PFSK-1 (cell line): ENCODE measurements at regions not wholly inside any gene's neighbourhood (a gene's known extent, or its start where the extent isn't known, plus 50 kb on each side); places are given as distances from the start of the nearest gene placed in this dataset.

Source experiments
- POLR2AphosphoS5 ChIP-seq: IDR thresholded peaks from 2 replicates; pipeline ENCODE4 v1.6.1; 2012; ENCODE audit warnings: low read depth, mild to moderate bottlenecking, control low read depth, low read length, moderate library complexity
- REST ChIP-seq, 2 experiments: IDR thresholded peaks; 2 replicates each; pipeline versions ENCODE4 v1.6.1 to v1.8.0; 2011 to 2012; ENCODE audit warnings: low read depth in 2 of 2, low read length in 2 of 2, control low read depth in 1 of 2, inconsistent platforms in 1 of 2, mild to moderate bottlenecking in 1 of 2, moderate library complexity in 1 of 2; ENCODE audit not compliant: insufficient read depth in 1 of 2

GRCh38 chr7:152967958-152968357 is 208.4 kb downstream of the ACTR3B start:
- TF ChIP-seq REST (IDR thresholded peaks at IDR 0.05; ENCODE audit: insufficient read depth in 1 of 2, low read depth in 2 of 2, low read length in 2 of 2) (no peak), POLR2AphosphoS5 (no peak)
